DMS53 treated with DMSO at 0.1 percent for 48 hours (cell line): ENCODE measurements at regions not wholly inside any gene's neighbourhood (a gene's known extent, or its start where the extent isn't known, plus 50 kb on each side); places are given as distances from the start of the nearest gene placed in this dataset.
A peak's percentile ranks its signal among the peaks of the same experiment; 100 is the strongest.
"Not testable (repeated sequence)": the region's sequence is repeated elsewhere in the genome, so short reads cannot be mapped to it uniquely, and the experiment has no call there.

Source experiments
- DNase-seq: peaks from one replicate; lab custom pipeline; 2025; ENCODE audit not compliant: unreplicated experiment; lab: John Stamatoyannopoulos, UW

DNA sequence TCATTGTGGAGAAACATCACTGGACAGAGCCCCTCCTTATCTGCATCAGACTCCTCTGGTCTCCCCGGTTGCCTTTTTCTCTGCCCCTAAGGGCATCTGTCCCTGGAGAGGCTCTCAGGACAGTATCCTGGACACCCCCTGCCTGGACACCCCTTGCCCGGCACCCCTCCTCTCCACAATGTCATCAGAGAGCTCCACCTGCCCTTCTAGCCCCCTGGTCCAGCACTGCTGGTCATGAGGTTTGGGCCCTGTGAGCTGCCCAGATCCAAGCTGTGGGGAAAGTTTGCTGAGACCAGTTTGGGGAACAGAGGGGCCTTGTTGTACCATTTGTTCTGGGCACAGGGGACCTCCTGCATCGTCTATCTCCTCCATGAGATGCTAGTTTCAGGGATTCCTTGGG, 335.2 kb downstream of the CACNA1B start:
- DNase-seq = not testable (repeated sequence)

DNA sequence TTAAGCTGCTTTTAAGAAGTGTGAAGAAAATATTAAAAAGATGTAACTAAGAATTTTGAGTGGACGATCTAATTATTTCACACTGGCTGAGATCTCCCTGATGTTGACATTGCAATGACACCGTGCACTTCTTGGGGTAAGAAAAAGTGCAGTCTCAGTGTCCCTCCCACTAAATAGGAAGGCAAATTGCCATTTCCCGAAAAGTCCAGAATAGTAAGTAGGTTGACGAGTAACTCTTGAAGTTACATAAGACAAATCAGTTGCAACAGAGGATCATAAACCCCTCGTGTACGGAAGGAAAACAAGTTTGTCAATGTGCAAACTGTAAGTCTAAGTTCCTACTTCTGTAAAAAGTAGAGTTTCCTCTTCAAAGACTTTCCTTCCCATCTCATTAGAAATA, 336.2 kb downstream of the CACNA1B start:
- not testable (repeated sequence) for DNase-seq

DNA sequence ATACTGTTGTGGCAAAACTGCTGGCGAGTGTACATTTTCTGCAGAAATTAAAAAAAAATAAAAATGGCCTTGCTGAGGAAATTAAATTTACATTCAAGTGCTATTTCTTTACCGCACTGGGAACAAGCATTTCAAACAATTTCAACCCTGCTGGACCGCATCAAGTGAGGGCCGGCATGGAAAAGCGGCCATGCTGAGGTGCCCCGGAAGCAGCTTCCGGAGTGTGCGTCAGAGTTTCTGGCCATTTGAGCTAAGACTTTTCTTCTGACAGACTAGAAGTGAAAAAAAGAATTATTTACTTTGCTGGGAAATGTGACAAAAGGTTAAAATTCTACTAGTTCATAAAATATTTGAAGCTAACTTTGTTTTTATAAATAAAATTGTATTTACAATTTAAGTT, 337.0 kb downstream of the CACNA1B start:
- DNase-seq = not testable (repeated sequence)

DNA sequence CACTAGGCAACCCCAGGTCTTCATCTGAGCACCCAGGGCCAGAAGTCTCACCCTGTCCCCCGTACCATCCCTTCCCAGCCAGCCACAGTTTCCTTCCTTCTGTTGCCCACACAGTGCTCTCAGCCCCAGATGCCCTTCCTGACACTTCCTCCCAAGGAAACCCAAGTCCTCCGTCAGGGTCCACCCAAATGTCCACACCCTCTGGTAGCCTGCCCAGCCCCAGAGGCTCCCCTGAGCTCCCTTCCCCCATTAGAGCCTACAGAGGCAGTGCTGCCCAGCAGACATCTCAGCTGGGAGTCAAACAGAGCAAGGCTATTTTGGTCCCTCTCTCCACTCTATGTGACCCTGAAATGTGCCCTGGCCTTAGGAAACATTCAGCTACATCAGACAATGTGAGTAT, 338.0 kb downstream of the CACNA1B start:
- DNase-seq = not testable (repeated sequence)

DNA sequence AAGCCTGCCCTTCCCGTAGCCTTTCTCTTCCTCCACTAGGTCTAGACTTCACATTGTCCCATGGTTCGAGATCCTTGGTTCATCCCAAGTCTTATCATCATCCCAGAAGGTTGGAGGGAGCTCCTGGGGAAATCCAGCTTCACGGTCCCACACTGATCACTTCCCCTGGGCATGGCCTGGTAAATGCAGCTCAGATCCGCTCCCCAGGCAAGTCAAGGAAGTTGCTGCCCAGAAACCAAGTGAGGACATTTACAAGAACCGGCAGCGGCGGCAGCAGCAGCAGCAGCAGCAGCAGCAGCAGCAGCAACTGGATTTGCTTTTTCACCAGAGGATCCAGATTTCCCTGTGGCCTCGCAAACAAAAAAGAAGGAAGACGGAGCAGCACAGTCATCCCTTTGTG, 339.2 kb downstream of the CACNA1B start:
- DNase-seq = not testable (repeated sequence)

DNA sequence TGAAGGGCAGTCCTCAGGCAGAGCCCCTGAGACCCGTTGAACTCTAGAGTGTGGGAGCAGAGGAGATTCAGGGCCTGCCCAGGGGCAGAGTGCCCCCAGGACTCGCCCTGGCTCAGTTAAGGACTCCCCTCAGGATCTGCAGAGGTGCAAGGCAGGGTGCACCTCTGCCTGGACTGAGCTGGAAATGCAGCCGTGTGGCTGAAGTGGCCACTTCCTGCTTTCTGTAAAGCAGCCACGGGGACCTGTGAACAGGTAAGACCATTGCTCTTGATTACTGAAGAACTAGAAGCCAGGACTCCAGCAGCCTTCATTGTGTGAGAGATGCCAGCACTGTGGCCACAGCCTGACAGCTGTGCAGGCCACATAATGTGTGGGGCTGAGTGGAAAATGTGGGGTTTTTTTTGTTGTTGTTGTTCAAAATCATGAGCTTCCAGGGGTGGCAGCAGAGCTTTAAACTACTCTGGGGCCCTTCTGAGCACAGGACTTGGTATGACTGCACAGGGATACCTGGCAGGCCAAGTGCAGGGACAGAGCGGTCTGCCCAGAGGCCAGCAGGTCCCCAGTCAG, 339.8 kb downstream of the CACNA1B start:
- DNase-seq = peak; percentile 45

DNA sequence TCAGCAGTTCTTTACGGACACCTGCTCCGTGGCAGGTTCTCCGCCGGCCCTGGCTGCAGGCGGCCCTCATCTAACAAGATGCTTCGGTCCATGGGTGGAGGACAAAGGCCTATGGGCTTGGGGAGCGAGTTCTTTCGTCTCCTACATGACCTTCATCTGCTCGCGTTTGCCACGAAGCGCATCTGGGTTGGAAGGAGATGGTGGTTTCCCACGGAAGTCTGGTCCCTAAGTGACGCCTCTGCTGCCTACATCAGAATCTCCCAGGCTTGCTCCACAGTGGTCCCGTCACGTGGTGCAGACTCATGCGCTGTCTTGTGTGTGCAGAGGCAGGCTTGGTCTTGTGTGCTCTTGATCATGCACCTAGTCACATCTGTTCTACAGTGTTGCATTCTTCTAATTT, 341.7 kb downstream of the CACNA1B start:
- not testable (repeated sequence) for DNase-seq

DNA sequence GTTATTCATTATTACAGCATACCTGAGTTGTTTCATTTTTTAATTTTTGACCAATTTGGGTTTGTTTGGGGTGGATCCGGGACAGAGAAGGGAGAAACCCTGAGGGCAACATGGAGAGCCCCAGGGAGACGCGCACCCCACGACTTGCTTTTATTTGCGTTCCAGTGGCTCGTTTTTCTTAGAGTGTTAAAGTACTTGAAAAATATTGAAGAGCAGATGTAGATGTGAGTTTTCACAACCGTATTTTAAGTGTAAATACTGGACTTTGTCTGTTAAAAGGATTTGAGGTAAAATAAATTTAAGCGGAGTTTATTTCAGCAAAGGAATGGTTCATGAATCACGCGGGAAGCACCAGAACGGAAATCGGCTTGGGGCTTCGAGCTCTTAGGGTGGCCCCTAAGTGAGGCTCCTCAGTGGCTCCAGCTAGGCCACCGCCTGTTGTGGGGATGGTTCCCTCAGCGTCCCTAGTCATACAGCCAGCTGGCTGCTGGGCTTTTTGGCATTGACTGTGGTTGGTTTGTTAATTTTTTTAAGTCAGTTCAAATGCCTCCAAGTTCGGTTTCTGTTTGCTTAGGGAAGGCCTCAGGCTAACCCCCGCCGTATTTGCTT, 344.0 kb downstream of the CACNA1B start:
- DNase-seq = not testable (repeated sequence)

DNA sequence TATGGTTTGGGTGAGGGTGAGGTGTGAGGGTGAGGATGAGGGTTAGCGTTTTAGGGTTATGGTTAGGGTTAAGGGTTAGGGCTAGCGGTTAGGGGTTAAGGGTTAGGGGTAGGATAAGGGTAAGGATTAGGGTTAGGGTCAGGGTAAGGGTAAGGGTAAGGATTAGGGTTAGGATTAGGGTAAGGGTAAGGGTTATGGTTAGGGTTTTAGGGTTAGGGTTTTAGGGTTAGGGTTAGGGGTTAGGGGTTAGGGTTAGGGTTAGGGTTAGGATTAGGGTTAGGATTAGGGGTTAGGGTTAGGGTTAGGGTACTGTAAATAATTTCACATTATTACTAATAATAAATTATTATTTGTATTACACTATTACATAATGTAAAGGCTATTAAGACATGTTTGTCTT, 359.5 kb downstream of the CACNA1B start:
- DNase-seq = not testable (repeated sequence)

DNA sequence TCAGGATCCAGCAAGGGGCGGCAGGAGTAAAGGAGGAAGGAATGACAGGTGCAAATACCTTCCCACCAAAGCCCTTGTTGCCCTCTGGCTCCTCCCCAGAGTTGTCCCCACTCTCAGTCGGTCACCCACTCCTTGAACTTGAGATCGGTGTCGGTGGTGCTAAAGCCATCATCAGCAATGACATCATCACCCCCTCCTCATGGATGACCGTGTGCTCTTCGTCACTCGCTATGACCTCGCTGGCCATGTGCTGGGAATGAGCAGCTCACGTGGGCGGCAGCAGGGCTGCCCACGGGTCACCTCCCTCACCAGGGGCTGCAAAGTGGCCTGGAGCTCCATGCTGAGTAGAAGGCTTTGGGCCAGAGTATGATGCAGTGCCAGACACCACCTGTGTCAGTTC, 405.3 kb downstream of the CACNA1B start:
- not testable (repeated sequence) for DNase-seq
